C4-2B (cell line): ENCODE measurements at regions not wholly inside any gene's neighbourhood (a gene's known extent, or its start where the extent isn't known, plus 50 kb on each side); places are given as distances from the start of the nearest gene placed in this dataset.

Experiments used
- H3K27ac ChIP-seq: fragments of 450-650 bp; 2 replicates; pipeline ENCODE4 v1.5.1; 2017
- CTCF ChIP-seq: fragments of 450-650 bp; conservative IDR thresholded peaks from 2 replicates; pipeline ENCODE4 v1.5.1; 2017; ENCODE audit warnings: mild to moderate bottlenecking
- ZFX ChIP-seq: fragments of 450-650 bp; IDR thresholded peaks from 2 replicates; pipeline ENCODE4 v1.6.1; 2017

- H3K27ac ChIP-seq: no peak overlapping the region
- TF ChIP-seq ZFX (no peak), CTCF (no peak)
These were observed 265.2 kb downstream of the UACA start for GRCh38 chr15:70498096-70498626.

- TF ChIP-seq ZFX (no peak), CTCF (no peak)
- H3K27ac ChIP-seq: no peak overlapping the region
These were observed 265.7 kb downstream of the UACA start for GRCh38 chr15:70497661-70498060.

GRCh38 chr15:70495991-70496599 is 267.3 kb downstream of the UACA start:
- H3K27ac ChIP-seq: no peak overlapping the region
- TF ChIP-seq CTCF (no peak), ZFX (no peak)

GRCh38 chr15:70494852-70495571 is 268.3 kb downstream of the UACA start:
- H3K27ac ChIP-seq: no peak overlapping the region
- no peak for TF ChIP-seq CTCF
- no peak for TF ChIP-seq ZFX

- H3K27ac ChIP-seq: no peak overlapping the region
These were observed 268.9 kb downstream of the UACA start for GRCh38 chr15:70494517-70494851.

GRCh38 chr15:70493787-70494516 is 269.4 kb downstream of the UACA start:
- H3K27ac ChIP-seq: no peak overlapping the region
- TF ChIP-seq ZFX (no peak), CTCF (no peak)

More at GRCh38 chr15:70494517-70494851, 268.9 kb downstream of the UACA start:
- TF ChIP-seq ZFX (no peak), CTCF (no peak)

GRCh38 chr15:70493376-70493775 is 270.0 kb downstream of the UACA start:
- TF ChIP-seq CTCF: no peak
- no peak for TF ChIP-seq ZFX
- H3K27ac ChIP-seq: no peak overlapping the region
